Urinary bladder (tissue), 3 donors: ENCODE measurements at regions not wholly inside any gene's neighbourhood (a gene's known extent, or its start where the extent isn't known, plus 50 kb on each side); places are given as distances from the start of the nearest gene placed in this dataset.

Source experiments
- DNase-seq: peaks from one replicate; pipeline ENCODE4 v3.0.0-alpha.2; 2015; ENCODE audit errors: extremely low spot score
- H3K27ac ChIP-seq: one replicate; pipeline ENCODE4 v1.5.1; 2013; ENCODE audit warnings: low read depth, mild to moderate bottlenecking, moderate library complexity
- H3K36me3 ChIP-seq: one replicate; pipeline ENCODE4 v1.6.1; 2013; ENCODE audit warnings: mild to moderate bottlenecking, moderate library complexity; ENCODE audit not compliant: insufficient read depth
- H3K4me1 ChIP-seq: one replicate; pipeline ENCODE4 v1.6.1; 2013; ENCODE audit warnings: mild to moderate bottlenecking, moderate library complexity; ENCODE audit not compliant: insufficient read depth
- H3K4me3 ChIP-seq: one replicate; pipeline ENCODE4 v1.5.1; 2013; ENCODE audit warnings: low read depth, low read length
- WGBS: extraction: QIAGEN DNeasy Blood & Tissue Kit; methylation state at CpG from one replicate; pipeline ENCODE4 v1.1.7; 2013; 5-methylcytosine and 5-hydroxymethylcytosine counted together
- donor health status: healthy with polysubstance abuse.
- donor health status: healthy.

DNA sequence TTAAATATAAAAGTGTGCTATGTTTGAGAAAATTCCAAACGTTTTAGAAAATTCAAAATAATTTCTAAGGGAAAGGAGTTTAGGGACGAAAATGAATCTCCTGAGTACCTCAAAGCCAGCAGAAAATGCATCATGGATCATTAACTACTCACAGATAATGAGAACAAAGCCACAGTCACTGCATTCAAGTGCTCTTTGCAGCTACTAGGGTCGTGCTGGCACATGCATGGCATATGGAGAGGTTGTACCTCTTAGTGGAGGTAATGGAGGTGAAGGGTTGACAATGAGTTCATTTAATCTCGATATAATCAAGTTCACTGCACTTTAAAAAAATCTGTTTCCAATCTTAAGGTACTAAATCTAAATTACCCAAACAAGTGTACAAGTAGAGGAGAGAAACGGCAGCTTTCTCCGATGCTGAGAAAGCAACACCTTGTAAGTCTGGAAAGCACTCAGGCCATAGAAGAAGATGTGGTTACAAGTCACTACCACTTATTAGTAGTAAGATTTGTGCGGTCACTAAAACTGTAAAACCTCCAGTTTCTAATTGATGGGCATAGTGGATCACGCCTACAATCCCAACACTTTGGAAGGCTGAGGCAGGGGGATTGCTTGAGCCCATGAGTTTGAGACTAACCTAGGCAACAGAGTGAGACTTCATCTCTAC lies 261.1 kb upstream of the ANO3 start:
- H3K36me3 ChIP-seq, result no peaks in the 10 kb centered on the region
- H3K4me3 ChIP-seq, result no peak overlapping the region
- no peak for DNase-seq
- no peaks in the 10 kb centered on the region for H3K4me1 ChIP-seq
- no peak overlapping the region for H3K27ac ChIP-seq
- WGBS, result 82% methylated on average over 8 of the region's 8 CpGs

- no peaks in the 10 kb centered on the region for H3K4me1 ChIP-seq
- no peak overlapping the region for H3K4me3 ChIP-seq
- H3K27ac ChIP-seq, result no peak overlapping the region
- H3K36me3 ChIP-seq, result no peaks in the 10 kb centered on the region
- 87% methylated on average over 3 of the region's 3 CpGs for WGBS
- no peak for DNase-seq
Measured at GRCh38 chr11:26072614-26073153, 259.2 kb upstream of the ANO3 start.

GRCh38 chr11:26073646-26074045 lies 258.3 kb upstream of the ANO3 start:
- Histone ChIP-seq H3K4me1 (no peaks in the 10 kb centered on the region), H3K4me3 (no peak overlapping the region), H3K36me3 (no peaks in the 10 kb centered on the region), H3K27ac (no peak overlapping the region)
- DNase-seq, result no peak

DNA sequence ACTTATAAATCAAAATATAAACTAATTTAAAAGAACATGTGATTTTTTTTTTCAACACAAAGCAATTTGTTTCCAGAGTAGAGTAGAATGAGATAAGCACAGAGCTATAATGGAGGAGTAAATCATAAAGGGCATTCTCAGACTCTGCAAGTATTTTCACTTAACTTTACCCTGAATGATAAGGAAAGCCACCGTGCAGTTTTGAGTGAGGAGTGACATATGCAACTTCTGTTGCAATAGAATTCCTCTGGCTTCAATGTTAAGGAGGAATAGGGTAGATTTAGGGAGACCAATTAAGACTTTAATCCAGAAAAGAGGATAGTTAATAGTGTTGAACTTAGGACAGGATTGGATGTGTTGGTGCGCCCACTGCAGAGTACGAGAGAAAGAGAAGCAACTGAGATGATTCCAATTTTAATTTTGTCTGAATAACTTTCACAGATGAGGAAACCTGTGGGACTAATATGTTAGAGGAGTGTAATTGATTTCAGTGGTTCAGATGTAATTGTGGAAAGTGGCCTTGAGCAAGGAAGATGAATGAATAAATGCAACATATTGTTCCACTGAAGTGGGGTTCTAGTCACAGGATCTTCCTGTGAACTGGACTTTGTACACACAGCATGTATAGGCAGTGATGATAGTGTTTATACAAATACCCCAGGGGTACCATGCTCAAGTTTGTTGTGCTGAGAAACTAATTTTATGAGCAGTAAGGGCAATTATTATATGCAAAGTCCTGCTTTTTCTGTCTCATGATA lies 255.5 kb upstream of the ANO3 start:
- DNase-seq, result no peak
- Histone ChIP-seq H3K36me3 (no peaks in the 10 kb centered on the region), H3K27ac (no peak overlapping the region), H3K4me1 (no peaks in the 10 kb centered on the region), H3K4me3 (no peak overlapping the region)
- WGBS, result 83% methylated on average over 3 of the region's 3 CpGs

DNA sequence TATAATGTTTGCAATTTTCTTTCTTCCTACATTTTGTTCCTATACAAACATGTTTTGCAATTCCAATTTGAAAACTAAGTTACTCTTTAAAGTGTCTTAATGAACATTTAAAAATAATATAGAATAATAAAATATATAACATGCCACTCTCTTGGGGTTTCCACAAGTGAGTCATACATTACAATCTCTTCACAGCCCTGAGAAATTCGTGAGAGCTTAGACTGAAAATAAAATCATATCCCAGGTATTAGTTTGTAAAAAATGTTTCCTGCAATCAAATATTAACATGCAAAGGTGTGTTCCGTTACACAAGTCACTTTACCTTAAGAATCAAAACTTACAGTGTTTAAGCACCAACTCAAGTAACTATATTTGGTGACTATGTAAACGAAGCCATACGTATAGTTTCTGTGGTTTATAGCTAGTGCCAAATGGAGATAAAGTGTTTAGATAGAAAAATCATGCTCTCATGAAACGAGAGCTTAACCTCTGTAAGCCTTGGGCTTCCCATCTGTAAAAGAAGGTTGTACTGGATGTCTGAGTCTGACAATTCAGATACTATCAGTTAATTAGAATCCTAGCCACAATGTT lies 253.6 kb upstream of the ANO3 start:
- DNase-seq, result no peak
- WGBS, result 45% methylated on average over 5 of the region's 5 CpGs

DNA sequence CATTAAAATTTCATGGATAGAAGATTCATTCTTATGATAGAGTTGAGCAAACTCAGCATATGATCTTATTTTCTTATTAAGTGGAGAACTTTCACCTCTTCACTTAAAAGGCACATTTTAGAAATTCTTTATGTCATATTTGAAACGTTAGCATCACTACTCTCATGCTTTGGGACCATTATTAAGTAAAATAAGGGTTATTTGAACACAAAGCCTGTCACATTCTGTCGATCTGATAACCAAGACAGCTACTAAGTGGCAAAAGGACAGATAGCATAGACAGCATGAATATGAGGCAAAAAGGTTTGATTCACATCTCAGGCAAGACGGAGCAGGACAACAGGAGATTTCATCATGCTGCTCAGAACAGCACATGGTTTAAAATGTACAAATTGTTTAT lies 247.6 kb upstream of the ANO3 start:
- Histone ChIP-seq H3K27ac (no peak overlapping the region), H3K36me3 (no peaks in the 10 kb centered on the region), H3K4me1 (no peaks in the 10 kb centered on the region), H3K4me3 (no peak overlapping the region)
- WGBS, result 76% methylated on average over 3 of the region's 3 CpGs
- DNase-seq, result no peak

More for the DNA sequence above, 253.6 kb upstream of the ANO3 start:
- Histone ChIP-seq H3K27ac (no peak overlapping the region), H3K36me3 (no peaks in the 10 kb centered on the region), H3K4me3 (no peak overlapping the region), H3K4me1 (no peaks in the 10 kb centered on the region)

DNA sequence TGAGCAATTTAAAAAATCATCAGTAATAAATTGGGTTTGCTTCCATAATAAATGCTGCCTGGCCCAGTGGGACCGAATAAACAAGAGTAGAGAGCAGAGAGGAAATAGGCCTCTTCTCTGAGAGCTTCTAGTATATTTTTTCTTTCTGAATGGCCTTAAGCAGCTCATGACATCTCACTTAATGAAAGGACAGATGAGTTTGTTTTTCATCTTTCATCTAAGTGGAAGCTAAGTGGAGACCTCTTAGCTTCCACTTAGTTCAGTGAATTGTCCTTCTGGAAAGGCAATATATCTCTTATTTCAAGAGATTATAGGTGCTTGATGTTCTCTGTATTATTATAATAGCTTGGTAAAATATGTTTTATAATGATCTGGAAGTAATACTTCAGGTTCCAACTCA lies 245.9 kb upstream of the ANO3 start:
- Histone ChIP-seq H3K36me3 (no peaks in the 10 kb centered on the region), H3K4me3 (no peak overlapping the region), H3K27ac (no peak overlapping the region), H3K4me1 (no peaks in the 10 kb centered on the region)
- DNase-seq, result no peak
- WGBS, result 95% methylated on average over 1 of the region's 1 CpG

- no peak for DNase-seq
- no peak overlapping the region for H3K4me3 ChIP-seq
- H3K27ac ChIP-seq, result no peak overlapping the region
- 97% methylated on average over 4 of the region's 4 CpGs for WGBS
- no peaks in the 10 kb centered on the region for H3K4me1 ChIP-seq
- no peaks in the 10 kb centered on the region for H3K36me3 ChIP-seq
Measured at GRCh38 chr11:26087120-26087935, 244.6 kb upstream of the ANO3 start.

- no peak for DNase-seq
- WGBS, result 63% methylated on average over 1 of the region's 1 CpG
- H3K27ac ChIP-seq, result no peak overlapping the region
- no peaks in the 10 kb centered on the region for H3K36me3 ChIP-seq
- no peaks in the 10 kb centered on the region for H3K4me1 ChIP-seq
- H3K4me3 ChIP-seq, result no peak overlapping the region
Measured at GRCh38 chr11:26088391-26088790, 243.5 kb upstream of the ANO3 start.

DNA sequence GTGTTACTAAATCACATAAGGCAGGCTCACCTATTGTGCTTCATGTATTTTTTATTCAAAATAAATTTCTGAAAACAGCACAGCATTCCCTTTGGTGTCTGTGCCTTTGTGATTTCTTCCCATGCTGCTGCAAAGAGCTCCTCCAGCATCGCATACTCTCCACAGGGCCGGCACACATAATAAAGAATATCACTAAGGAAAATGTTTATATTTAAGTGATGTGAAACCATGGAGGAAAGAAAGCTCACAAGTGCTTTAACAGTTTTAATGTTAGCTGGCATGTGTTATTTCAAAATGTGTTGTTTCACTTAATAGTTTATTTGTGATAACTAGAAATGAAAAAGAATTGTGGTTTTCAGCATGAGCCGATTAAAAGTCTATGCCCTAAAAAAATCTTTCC lies 241.3 kb upstream of the ANO3 start:
- 76% methylated on average over 3 of the region's 3 CpGs for WGBS
- DNase-seq, result no peak
- Histone ChIP-seq H3K27ac (no peak overlapping the region), H3K36me3 (no peaks in the 10 kb centered on the region), H3K4me1 (no peaks in the 10 kb centered on the region), H3K4me3 (no peak overlapping the region)

DNA sequence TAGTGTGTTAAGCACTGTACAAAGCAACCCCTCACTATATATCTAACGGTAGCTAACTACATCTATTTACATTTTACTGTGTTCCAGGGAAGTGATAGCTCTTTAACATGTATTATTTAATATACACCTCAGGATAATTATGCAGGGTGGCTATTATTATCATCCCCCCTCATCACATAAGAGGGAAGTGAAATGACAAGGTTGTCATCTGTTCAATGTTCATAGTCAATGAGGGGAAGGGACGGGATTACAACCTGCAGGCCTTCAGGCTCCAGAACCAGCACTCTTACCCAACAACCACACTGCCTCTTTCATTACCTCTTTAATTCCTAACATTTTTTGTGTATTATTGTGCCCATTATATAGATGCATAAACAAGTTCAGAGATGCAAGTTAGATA lies 238.7 kb upstream of the ANO3 start:
- no peaks in the 10 kb centered on the region for H3K36me3 ChIP-seq
- no peaks in the 10 kb centered on the region for H3K4me1 ChIP-seq
- H3K27ac ChIP-seq, result no peak overlapping the region
- WGBS, result 99% methylated on average over 2 of the region's 2 CpGs
- DNase-seq, result no peak
- no peak overlapping the region for H3K4me3 ChIP-seq

GRCh38 chr11:26095340-26095739 lies 236.6 kb upstream of the ANO3 start:
- Histone ChIP-seq H3K4me1 (no peaks in the 10 kb centered on the region), H3K27ac (no peak overlapping the region), H3K4me3 (no peak overlapping the region), H3K36me3 (no peaks in the 10 kb centered on the region)
- no peak for DNase-seq
- WGBS, result 72% methylated on average over 5 of the region's 5 CpGs

DNA sequence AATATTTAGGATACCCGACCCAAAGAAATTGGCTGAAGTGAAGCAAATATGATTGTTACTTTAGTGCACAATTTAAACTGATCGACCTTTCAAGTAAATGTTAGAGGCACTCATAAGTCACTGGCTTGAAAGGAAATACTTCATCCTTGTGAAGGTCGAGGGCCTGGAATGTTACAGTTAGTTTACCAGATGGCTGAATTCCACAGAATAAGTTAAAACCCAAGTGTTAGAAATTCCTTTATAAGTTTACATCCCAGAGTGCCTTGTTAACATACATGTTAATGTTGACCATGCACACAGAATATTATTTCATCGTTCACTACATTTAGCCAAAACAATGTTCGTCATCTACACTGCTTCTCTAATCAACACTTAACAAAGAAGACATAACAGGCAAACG lies 235.5 kb upstream of the ANO3 start:
- no peaks in the 10 kb centered on the region for H3K36me3 ChIP-seq
- whole genome bisulfite sequencing, result 52% methylated on average over 6 of the region's 6 CpGs
- H3K4me1 ChIP-seq, result no peaks in the 10 kb centered on the region
- DNase-seq, result no peak
- H3K27ac ChIP-seq, result no peak overlapping the region
- no peak overlapping the region for H3K4me3 ChIP-seq
